ENCODE measurements at regions not wholly inside any gene's neighbourhood (a gene's known extent, or its start where the extent isn't known, plus 50 kb on each side); places are given as distances from the start of the nearest gene placed in this dataset.

DNA sequence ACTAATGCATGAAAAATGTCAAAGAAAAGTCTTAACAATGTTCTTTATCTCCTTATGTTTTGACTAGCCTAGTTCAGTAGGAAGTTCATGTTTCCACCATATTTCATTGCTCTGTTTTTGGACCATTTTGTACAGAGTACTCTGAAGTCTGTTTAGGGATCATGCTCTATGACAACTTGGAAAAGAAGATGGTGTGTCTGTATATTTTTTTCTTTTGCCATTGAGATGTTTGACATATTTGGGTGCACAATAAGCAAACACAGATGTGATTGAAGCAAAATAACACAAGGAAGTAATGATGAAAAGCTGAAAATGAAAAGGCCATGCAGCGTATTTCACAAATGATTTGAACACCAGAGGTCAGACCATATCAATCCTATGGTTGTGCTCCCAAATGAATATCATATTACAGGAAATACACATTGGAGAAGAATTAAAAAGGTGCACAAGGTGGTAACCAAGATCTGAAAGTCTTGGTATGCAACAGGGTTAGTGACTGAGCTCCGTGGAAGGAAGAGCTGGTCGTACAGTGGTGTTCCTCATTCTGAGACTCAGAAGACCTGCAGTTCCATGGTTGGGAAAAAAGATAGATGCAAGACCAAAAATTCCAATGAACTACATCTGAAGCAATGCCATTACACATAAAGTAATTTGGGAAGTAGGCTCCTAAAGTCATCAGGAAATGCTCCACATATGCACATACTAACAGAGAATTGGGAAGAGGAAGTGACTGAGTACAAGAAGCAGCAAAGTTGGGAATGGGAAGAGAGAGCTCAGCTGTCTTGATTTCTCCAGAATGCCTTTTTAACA is 463.5 kb downstream of the LMO4 start:
- TF ChIP-seq CTCF (IDR thresholded peaks at IDR 0.05; ENCODE audit: insufficient read depth, low read length) (no peak), GABPA (IDR thresholded peaks at IDR 0.05; ENCODE audit: low read depth) (no peak), POLR2AphosphoS5 (IDR thresholded peaks at IDR 0.05; ENCODE audit: low read depth) (no peak), REST (IDR thresholded peaks at IDR 0.05; ENCODE audit: insufficient replicate concordance, low read depth) (no peak), SPI1 (IDR thresholded peaks at IDR 0.05; ENCODE audit: borderline replicate concordance, low read depth) (peak; percentile 20; the same call in 1 of the 2 replicates)

All from HL-60 (cell line).